H1 (cell line): ENCODE measurements at regions not wholly inside any gene's neighbourhood (a gene's known extent, or its start where the extent isn't known, plus 50 kb on each side); places are given as distances from the start of the nearest gene placed in this dataset.

Experiments
- ATF2 ChIP-seq: IDR thresholded peaks from 2 replicates; pipeline ENCODE4 v1.6.1; 2012; ENCODE audit warnings: low read length, inconsistent platforms
- EZH2 ChIP-seq: fragments of 200-600 bp; sonication (generic); IDR thresholded peaks from 2 replicates; pipeline ENCODE4 v1.7.1; 2012; ENCODE audit warnings: low read depth, mild to moderate bottlenecking, moderate library complexity, low read length, inconsistent platforms; ENCODE audit not compliant: severe bottlenecking
- PHF8 ChIP-seq: fragments of 200-600 bp; sonication (generic); conservative IDR thresholded peaks from 2 replicates; pipeline ENCODE4 v1.7.1; 2012; ENCODE audit warnings: low read depth, mild to moderate bottlenecking, inconsistent platforms, low read length, moderate library complexity
- POLR2AphosphoS5 ChIP-seq: IDR thresholded peaks from 2 replicates; pipeline ENCODE4 v1.6.1; 2011; ENCODE audit warnings: low read depth, low read length
- RNF2 ChIP-seq: fragments of 200-900, 300-1000 bp; sonication (generic); IDR thresholded peaks from 2 replicates; pipeline ENCODE4 v1.7.1; 2016; ENCODE audit warnings: borderline replicate concordance, low read depth, mild to moderate bottlenecking, antibody characterized with exemption, low read length; ENCODE audit not compliant: poor library complexity, severe bottlenecking; ENCODE audit errors: missing control alignments
- ZNF274 ChIP-seq: IDR thresholded peaks from 2 replicates; pipeline ENCODE4 v1.7.0; 2012; ENCODE audit warnings: low read length, borderline replicate concordance; ENCODE audit errors: extremely low read depth
- TF ChIP-seq, protein P1 (sequence below), 3 experiments: IDR thresholded peaks; 1 replicate in 2 of 3; 2 replicates in 1 of 3; pipeline versions ENCODE4 v1.5.1 to v1.6.1; 2011; ENCODE audit warnings: low read length in 3 of 3, mild to moderate bottlenecking in 3 of 3, inconsistent platforms in 2 of 3, low read depth in 1 of 3, moderate library complexity in 1 of 3; ENCODE audit not compliant: insufficient read depth in 1 of 3; ENCODE audit errors: control extremely low read depth in 1 of 3
- TF ChIP-seq, protein P2 (sequence below): IDR thresholded peaks from 2 replicates; pipeline ENCODE4 v1.6.1; 2012; ENCODE audit warnings: inconsistent platforms

GRCh38 chr16:79899316-79899715, 298.8 kb upstream of the MAF start:
- TF ChIP-seq, protein P1, sequence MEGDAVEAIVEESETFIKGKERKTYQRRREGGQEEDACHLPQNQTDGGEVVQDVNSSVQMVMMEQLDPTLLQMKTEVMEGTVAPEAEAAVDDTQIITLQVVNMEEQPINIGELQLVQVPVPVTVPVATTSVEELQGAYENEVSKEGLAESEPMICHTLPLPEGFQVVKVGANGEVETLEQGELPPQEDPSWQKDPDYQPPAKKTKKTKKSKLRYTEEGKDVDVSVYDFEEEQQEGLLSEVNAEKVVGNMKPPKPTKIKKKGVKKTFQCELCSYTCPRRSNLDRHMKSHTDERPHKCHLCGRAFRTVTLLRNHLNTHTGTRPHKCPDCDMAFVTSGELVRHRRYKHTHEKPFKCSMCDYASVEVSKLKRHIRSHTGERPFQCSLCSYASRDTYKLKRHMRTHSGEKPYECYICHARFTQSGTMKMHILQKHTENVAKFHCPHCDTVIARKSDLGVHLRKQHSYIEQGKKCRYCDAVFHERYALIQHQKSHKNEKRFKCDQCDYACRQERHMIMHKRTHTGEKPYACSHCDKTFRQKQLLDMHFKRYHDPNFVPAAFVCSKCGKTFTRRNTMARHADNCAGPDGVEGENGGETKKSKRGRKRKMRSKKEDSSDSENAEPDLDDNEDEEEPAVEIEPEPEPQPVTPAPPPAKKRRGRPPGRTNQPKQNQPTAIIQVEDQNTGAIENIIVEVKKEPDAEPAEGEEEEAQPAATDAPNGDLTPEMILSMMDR (IDR thresholded peaks at IDR 0.05; ENCODE audit: control extremely low read depth in 1 of 3, insufficient read depth in 1 of 3, low read depth in 1 of 3, low read length in 3 of 3): no peak
- TF ChIP-seq RNF2 (no peak), PHF8 (no peak), ZNF274 (no peak), POLR2AphosphoS5 (no peak), EZH2 (no peak), ATF2 (no peak)
- TF ChIP-seq, protein P2, sequence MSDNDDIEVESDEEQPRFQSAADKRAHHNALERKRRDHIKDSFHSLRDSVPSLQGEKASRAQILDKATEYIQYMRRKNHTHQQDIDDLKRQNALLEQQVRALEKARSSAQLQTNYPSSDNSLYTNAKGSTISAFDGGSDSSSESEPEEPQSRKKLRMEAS: no peak
